HG03521 (cell line): ENCODE measurements at regions not wholly inside any gene's neighbourhood (a gene's known extent, or its start where the extent isn't known, plus 50 kb on each side); places are given as distances from the start of the nearest gene placed in this dataset.

Source experiments
- ATAC-seq: cut with Tn5 transposase; IDR thresholded peaks from one replicate; pipeline ENCODE4 v1.9.1; 2021; ENCODE audit warnings: mild to moderate bottlenecking, moderate library complexity; ENCODE audit not compliant: unreplicated experiment

GRCh38 chr12:106003297-106003696 is 135.5 kb downstream of the NUAK1 start:
- no peak for ATAC-seq

- ATAC-seq = no peak
These were observed 134.5 kb downstream of the NUAK1 start for GRCh38 chr12:106004289-106004688.

GRCh38 chr12:106006382-106006781 is 132.4 kb downstream of the NUAK1 start:
- ATAC-seq = no peak

- no peak for ATAC-seq
These were observed 131.8 kb downstream of the NUAK1 start for GRCh38 chr12:106006940-106007339.

DNA sequence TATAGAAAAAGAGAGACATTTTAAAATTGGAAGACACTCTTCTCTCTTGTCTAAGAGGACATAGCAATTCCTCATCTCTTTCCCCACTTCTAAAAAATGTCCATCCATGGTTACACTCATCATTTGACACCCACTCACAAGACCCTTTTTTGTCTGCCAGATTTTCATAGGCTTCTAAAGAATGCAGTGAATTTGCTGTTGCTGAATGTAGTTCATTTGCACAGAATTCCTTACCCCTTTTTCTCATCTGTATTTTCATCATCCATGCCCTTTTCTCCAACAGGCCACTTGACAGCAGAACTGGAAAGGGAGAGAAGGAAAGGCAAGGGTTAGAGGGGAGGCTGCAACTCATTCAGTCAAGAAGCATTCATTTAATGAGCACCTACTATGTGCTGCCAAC is 128.0 kb downstream of the NUAK1 start:
- no peak for ATAC-seq
